Neutrophil (primary cell): ENCODE measurements at regions not wholly inside any gene's neighbourhood (a gene's known extent, or its start where the extent isn't known, plus 50 kb on each side); places are given as distances from the start of the nearest gene placed in this dataset.

Experiments
- H3K27ac ChIP-seq: fragments of 200-600 bp; sonication (generic); 2 replicates; pipeline ENCODE4 v1.5.1; 2016; ENCODE audit warnings: mild to moderate bottlenecking, moderate library complexity
- H3K27me3 ChIP-seq: fragments of 200-600 bp; sonication (generic); 2 replicates; pipeline ENCODE4 v1.6.0; 2016; ENCODE audit warnings: mild to moderate bottlenecking
- H3K36me3 ChIP-seq: fragments of 200-600 bp; sonication (generic); 2 replicates; pipeline ENCODE4 v1.5.1; 2017
- H3K4me1 ChIP-seq, 2 experiments: fragments of 200-600 bp in 1 of 2; sonication (generic) in 1 of 2; 1 replicate in 1 of 2; 2 replicates in 1 of 2; pipeline versions ENCODE4 v1.5.1 to v1.6.1; 2013 to 2016; ENCODE audit warnings: low read depth in 1 of 2, low read length in 1 of 2, mild to moderate bottlenecking in 1 of 2, moderate library complexity in 1 of 2; ENCODE audit not compliant: control insufficient read depth in 1 of 2, insufficient read depth in 1 of 2
- H3K4me3 ChIP-seq, 2 experiments: fragments of 200-600 bp in 1 of 2; sonication (generic) in 1 of 2; 1 replicate in 1 of 2; 2 replicates in 1 of 2; pipeline ENCODE4 v1.5.1; 2013 to 2016; ENCODE audit warnings: low read depth in 1 of 2, low read length in 1 of 2, mild to moderate bottlenecking in 1 of 2, moderate library complexity in 1 of 2
- H3K9me3 ChIP-seq: fragments of 200-600 bp; sonication (generic); 2 replicates; pipeline ENCODE4 v1.5.1; 2016
- TF ChIP-seq, protein P1 (sequence below): fragments of 200-600 bp; sonication (generic); IDR thresholded peaks from 2 replicates; pipeline ENCODE4 v1.5.1; 2016; ENCODE audit warnings: antibody characterized with exemption

- Histone ChIP-seq H3K27ac (no peak overlapping the region), H3K27me3 (no peaks in the 10 kb centered on the region), H3K9me3 (no peaks in the 10 kb centered on the region), H3K36me3 (no peaks in the 10 kb centered on the region), H3K4me1 (no peaks in the 10 kb centered on the region), H3K4me3 (no peak overlapping the region)
- TF ChIP-seq, protein P1, sequence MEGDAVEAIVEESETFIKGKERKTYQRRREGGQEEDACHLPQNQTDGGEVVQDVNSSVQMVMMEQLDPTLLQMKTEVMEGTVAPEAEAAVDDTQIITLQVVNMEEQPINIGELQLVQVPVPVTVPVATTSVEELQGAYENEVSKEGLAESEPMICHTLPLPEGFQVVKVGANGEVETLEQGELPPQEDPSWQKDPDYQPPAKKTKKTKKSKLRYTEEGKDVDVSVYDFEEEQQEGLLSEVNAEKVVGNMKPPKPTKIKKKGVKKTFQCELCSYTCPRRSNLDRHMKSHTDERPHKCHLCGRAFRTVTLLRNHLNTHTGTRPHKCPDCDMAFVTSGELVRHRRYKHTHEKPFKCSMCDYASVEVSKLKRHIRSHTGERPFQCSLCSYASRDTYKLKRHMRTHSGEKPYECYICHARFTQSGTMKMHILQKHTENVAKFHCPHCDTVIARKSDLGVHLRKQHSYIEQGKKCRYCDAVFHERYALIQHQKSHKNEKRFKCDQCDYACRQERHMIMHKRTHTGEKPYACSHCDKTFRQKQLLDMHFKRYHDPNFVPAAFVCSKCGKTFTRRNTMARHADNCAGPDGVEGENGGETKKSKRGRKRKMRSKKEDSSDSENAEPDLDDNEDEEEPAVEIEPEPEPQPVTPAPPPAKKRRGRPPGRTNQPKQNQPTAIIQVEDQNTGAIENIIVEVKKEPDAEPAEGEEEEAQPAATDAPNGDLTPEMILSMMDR: no peak
Observed at GRCh38 chr12:92255741-92256140, 110.1 kb upstream of the BTG1 start.

DNA sequence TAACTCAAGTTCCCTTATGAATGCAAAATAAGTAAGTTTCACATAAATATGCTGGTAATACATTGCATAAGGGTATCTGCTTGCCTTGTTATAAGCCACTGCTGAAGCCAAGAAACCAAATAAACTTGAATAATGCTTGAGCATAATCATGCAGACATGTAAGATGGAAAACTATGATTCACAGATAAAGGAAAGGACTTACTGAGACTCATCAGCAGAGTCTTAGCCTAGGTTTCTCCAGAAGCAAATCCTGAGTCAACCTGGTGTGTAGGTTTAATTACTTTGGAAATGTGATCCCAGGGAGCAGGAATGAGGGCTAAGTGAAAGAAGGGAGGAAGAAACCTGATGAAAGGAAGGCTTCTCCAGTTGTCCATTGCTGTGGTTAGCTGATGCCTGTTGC is 107.7 kb upstream of the BTG1 start:
- TF ChIP-seq, protein P1: no peak
- Histone ChIP-seq H3K9me3 (no peaks in the 10 kb centered on the region), H3K4me3 (no peak overlapping the region), H3K36me3 (no peaks in the 10 kb centered on the region), H3K4me1 (no peaks in the 10 kb centered on the region), H3K27me3 (no peaks in the 10 kb centered on the region), H3K27ac (no peak overlapping the region)

DNA sequence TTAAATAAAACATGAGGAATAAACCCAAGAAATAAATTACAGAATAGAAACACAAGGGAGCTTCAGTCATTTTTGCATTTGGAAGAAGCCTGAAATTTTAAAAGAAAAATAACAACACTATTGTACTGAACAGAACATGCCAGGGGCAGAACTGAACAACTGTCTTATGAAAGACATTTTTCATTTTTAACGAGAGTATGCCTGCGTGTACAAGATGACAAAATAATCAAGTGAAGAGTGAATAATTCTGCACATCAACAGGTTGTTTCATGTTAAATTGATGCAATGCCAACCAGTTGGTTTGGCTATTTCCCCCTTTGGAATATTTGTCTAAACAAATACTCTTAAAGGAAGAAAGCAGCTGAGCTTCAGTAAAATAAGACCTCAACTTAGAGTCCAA is 103.3 kb upstream of the BTG1 start:
- no peaks in the 10 kb centered on the region for H3K4me1 ChIP-seq
- TF ChIP-seq, protein P1: no peak
- H3K27ac ChIP-seq: no peak overlapping the region
- H3K36me3 ChIP-seq: no peaks in the 10 kb centered on the region
- no peaks in the 10 kb centered on the region for H3K27me3 ChIP-seq
- no peak overlapping the region for H3K4me3 ChIP-seq
- no peaks in the 10 kb centered on the region for H3K9me3 ChIP-seq

DNA sequence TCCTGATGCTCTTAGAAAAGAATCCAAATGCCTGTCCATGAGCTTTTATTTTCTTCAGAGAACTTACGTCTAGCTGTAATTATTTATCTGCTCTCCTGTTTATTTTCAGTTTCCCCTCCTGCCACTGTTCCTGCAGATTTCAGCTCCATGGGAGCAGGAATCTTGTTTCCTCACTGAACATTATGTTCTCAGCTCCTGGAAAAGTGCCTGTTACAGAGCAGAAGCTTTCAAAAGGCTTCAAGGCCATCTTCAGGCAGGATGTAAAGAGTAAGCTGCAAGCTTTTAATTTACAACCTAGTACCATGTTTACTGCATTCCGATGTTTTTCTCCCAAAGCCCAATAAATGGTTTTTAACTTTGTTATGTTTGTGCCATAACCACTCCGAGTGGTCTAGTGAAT is 98.4 kb upstream of the BTG1 start:
- Histone ChIP-seq H3K27me3 (no peaks in the 10 kb centered on the region), H3K36me3 (no peaks in the 10 kb centered on the region), H3K4me3 (no peak overlapping the region), H3K9me3 (no peaks in the 10 kb centered on the region), H3K27ac (no peak overlapping the region), H3K4me1 (no peaks in the 10 kb centered on the region)
- TF ChIP-seq, protein P1: no peak

DNA sequence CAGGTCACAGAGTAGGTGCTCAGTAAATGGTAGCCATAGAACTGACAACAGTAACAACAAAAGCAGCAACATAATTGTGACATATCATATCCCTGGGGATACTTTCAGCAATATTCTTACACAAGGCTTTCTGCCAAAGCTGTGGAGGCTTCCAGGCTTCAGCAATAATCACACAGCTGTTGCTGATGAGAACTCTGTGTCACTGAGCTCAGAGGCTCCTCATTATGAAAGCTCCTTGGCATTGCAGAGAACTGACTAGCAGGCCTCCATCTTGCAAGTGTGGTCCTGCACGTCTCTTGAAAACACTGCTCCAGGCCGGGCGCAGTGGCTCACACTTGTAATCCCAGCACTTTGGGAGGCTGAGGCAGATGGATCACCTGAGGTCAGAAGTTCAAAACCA is 97.3 kb upstream of the BTG1 start:
- H3K27ac ChIP-seq: no peak overlapping the region
- no peaks in the 10 kb centered on the region for H3K4me1 ChIP-seq
- no peaks in the 10 kb centered on the region for H3K36me3 ChIP-seq
- no peaks in the 10 kb centered on the region for H3K9me3 ChIP-seq
- TF ChIP-seq, protein P1: no peak
- no peaks in the 10 kb centered on the region for H3K27me3 ChIP-seq
- no peak overlapping the region for H3K4me3 ChIP-seq
